OCI-LY7 (cell line): ENCODE measurements at regions not wholly inside any gene's neighbourhood (a gene's known extent, or its start where the extent isn't known, plus 50 kb on each side); places are given as distances from the start of the nearest gene placed in this dataset.

ENCODE experiments used
- BruUV-seq: library from RNA; stranded (reverse); fragments of 400-500 nt; replicated peaks from 2 replicates; lab custom pipeline; 2021; lab: Mats Ljungman, UMichigan
- CTCF ChIA-PET: fragments of 300-600 bp; sonication (Branson Sonifier 250); formaldehyde crosslinking; loops from one replicate; lab custom pipeline; 2022; ENCODE audit warnings: antibody characterized with exemption; ENCODE audit not compliant: unreplicated experiment; lab: Charles Lee
- POLR2A ChIA-PET: fragments of 300-600 bp; sonication (Branson Sonifier 250); formaldehyde crosslinking; loops from one replicate; lab custom pipeline; 2022; ENCODE audit warnings: antibody characterized with exemption; lab: Charles Lee
- DNase-seq: peaks from one replicate; pipeline ENCODE4 v3.0.0-alpha.2; 2015; ENCODE audit warnings: low spot score
- H2AFZ ChIP-seq: fragments of 200-600 bp; sonication (generic), shearing (Covaris generic); 2 replicates; pipeline ENCODE4 v1.6.1; 2014; ENCODE audit warnings: mild to moderate bottlenecking, antibody characterized with exemption, low read length, moderate library complexity
- H3K27ac ChIP-seq: fragments of 200-600 bp; sonication (generic); 2 replicates; pipeline ENCODE4 v1.5.1; 2014; ENCODE audit warnings: mixed run types, low read depth, mild to moderate bottlenecking, moderate library complexity, low read length, inconsistent platforms; ENCODE audit not compliant: poor library complexity, severe bottlenecking
- H3K36me3 ChIP-seq: fragments of 200-600 bp; sonication (generic); 2 replicates; pipeline ENCODE4 v1.6.1; 2014; ENCODE audit warnings: mild to moderate bottlenecking, antibody characterized with exemption, low read length, moderate library complexity, mixed read lengths; ENCODE audit not compliant: insufficient read depth
- H3K4me1 ChIP-seq: fragments of 200-600 bp; sonication (generic); 2 replicates; pipeline ENCODE4 v1.5.1; 2014; ENCODE audit warnings: mild to moderate bottlenecking, low read length; ENCODE audit not compliant: insufficient read depth, poor library complexity, severe bottlenecking
- H3K4me2 ChIP-seq: fragments of 200-600 bp; sonication (generic); 2 replicates; pipeline ENCODE4 v1.6.1; 2014; ENCODE audit warnings: mild to moderate bottlenecking, low read length
- H3K4me3 ChIP-seq: fragments of 200-600 bp; sonication (generic); 2 replicates; pipeline ENCODE4 v1.5.1; 2014; ENCODE audit warnings: mild to moderate bottlenecking, low read depth, low read length; ENCODE audit not compliant: poor library complexity, severe bottlenecking
- H3K79me2 ChIP-seq: fragments of 200-600 bp; sonication (generic); 2 replicates; pipeline ENCODE4 v1.6.1; 2016; ENCODE audit warnings: low read depth, mild to moderate bottlenecking, low read length, moderate library complexity, mixed read lengths; ENCODE audit not compliant: insufficient read depth
- H3K9me2 ChIP-seq: fragments of 200-600 bp; sonication (generic); 2 replicates; pipeline ENCODE4 v1.6.1; 2016; ENCODE audit warnings: mild to moderate bottlenecking, low read length, mixed read lengths; ENCODE audit not compliant: insufficient read depth
- H3K9me3 ChIP-seq: fragments of 200-600 bp; sonication (generic); 2 replicates; pipeline ENCODE4 v1.6.1; 2014; ENCODE audit warnings: mild to moderate bottlenecking, mixed run types, low read length, mixed read lengths
- H4K20me1 ChIP-seq: fragments of 200-600 bp; sonication (generic); 2 replicates; pipeline ENCODE4 v1.6.1; 2014; ENCODE audit warnings: mild to moderate bottlenecking, antibody characterized with exemption, low read length, moderate library complexity, mixed read lengths; ENCODE audit not compliant: insufficient read depth
- EZH2phosphoT487 ChIP-seq: fragments of 200-600 bp; sonication (generic); IDR thresholded peaks from 2 replicates; pipeline ENCODE4 v1.6.1; 2018; ENCODE audit warnings: low read depth, borderline replicate concordance, mild to moderate bottlenecking, mixed run types, antibody characterized with exemption, low read length, moderate library complexity, mixed read lengths
- intact Hi-C: fragments of 100-400 bp; cut with micrococcal nuclease; formaldehyde crosslinking; loops from one replicate; pipeline ENCODE4 v1.10.0; 2022; ENCODE audit not compliant: unreplicated experiment
- TF ChIP-seq, protein P1 (sequence below): fragments of 200-600 bp; sonication (generic); conservative IDR thresholded peaks from 2 replicates; pipeline ENCODE4 v1.5.1; 2014; ENCODE audit warnings: mild to moderate bottlenecking, antibody characterized with exemption, low read length, moderate library complexity, mixed read lengths

DNA sequence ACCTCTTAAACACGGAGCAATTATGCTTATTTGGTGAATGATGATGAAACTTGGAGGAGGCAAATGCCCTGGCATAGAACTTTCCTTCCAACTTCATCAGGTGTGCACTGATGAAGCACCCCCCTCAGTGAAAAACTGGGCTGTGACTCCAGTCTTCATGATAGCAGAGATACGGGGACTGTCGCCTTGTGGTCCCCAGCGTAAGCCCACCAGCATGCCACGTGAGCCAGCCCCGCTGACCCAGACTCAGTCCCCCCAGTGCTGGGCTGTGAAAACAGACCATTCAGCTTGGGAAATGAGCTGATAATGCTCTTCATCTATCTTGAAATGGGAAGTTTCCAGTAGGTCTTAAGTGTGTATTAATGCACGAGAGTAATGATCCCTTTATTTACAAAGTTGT is 177.0 kb downstream of the SNX10 start:
- H3K27ac ChIP-seq, result no peak overlapping the region
- ChIA-PET POLR2A (interaction anchor here (0.6 kb wide), 1 partner anchor 68 kb away, joined by 3 read pairs; no protein-coding TSS in a partner anchor), CTCF (no interaction called here)
- H3K36me3 ChIP-seq, result no peaks in the 10 kb centered on the region
- TF ChIP-seq, protein P1, sequence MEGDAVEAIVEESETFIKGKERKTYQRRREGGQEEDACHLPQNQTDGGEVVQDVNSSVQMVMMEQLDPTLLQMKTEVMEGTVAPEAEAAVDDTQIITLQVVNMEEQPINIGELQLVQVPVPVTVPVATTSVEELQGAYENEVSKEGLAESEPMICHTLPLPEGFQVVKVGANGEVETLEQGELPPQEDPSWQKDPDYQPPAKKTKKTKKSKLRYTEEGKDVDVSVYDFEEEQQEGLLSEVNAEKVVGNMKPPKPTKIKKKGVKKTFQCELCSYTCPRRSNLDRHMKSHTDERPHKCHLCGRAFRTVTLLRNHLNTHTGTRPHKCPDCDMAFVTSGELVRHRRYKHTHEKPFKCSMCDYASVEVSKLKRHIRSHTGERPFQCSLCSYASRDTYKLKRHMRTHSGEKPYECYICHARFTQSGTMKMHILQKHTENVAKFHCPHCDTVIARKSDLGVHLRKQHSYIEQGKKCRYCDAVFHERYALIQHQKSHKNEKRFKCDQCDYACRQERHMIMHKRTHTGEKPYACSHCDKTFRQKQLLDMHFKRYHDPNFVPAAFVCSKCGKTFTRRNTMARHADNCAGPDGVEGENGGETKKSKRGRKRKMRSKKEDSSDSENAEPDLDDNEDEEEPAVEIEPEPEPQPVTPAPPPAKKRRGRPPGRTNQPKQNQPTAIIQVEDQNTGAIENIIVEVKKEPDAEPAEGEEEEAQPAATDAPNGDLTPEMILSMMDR, result no peak
- TF ChIP-seq EZH2phosphoT487, result no peak
- H2AFZ ChIP-seq, result no peak overlapping the region
- no peaks in the 10 kb centered on the region for H3K9me3 ChIP-seq
- H3K9me2 ChIP-seq, result no peaks in the 10 kb centered on the region
- H3K4me1 ChIP-seq, result no peaks in the 10 kb centered on the region
- no peak overlapping the region for H3K4me2 ChIP-seq
- H3K4me3 ChIP-seq, result no peak overlapping the region
- intact Hi-C loops, result no loop called here
- BruUV-seq, result no TSS peak
- no peak for DNase-seq
- H4K20me1 ChIP-seq, result no peaks in the 10 kb centered on the region
- H3K79me2 ChIP-seq, result no peaks in the 10 kb centered on the region

DNA sequence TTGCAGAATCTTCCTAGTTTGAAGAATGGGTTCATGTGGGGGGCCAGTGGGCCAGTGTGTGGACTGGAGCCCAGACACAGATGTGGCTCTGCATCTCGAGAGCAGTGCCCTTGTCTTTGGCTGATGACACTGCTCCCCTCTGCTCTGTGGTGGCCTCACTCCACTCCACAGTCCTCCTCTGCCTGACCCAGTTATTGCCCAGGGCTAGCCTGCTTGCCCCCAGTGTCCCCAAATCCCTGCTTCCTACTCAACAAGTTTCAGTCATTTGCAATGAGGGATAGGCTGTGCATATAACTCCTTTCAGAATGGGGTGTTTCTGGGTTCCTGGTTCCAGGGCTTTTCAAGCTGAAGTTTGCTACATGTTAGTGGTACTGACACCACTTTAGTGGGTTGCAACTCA is 177.5 kb downstream of the SNX10 start:
- no TSS peak for BruUV-seq
- H3K4me2 ChIP-seq, result no peak overlapping the region
- no peaks in the 10 kb centered on the region for H3K79me2 ChIP-seq
- no peak overlapping the region for H2AFZ ChIP-seq
- intact Hi-C loops, result no loop called here
- no peak overlapping the region for H3K4me3 ChIP-seq
- H3K9me3 ChIP-seq, result no peaks in the 10 kb centered on the region
- ChIA-PET CTCF (interaction anchor here (0.7 kb wide), 1 partner anchor 34 kb away, joined by 3 read pairs; no protein-coding TSS in a partner anchor), POLR2A (no interaction called here)
- no peaks in the 10 kb centered on the region for H3K36me3 ChIP-seq
- TF ChIP-seq, protein P1, result no peak
- no peak for TF ChIP-seq EZH2phosphoT487
- H3K4me1 ChIP-seq, result no peaks in the 10 kb centered on the region
- DNase-seq, result no peak
- H3K9me2 ChIP-seq, result no peaks in the 10 kb centered on the region
- no peaks in the 10 kb centered on the region for H4K20me1 ChIP-seq
- no peak overlapping the region for H3K27ac ChIP-seq

DNA sequence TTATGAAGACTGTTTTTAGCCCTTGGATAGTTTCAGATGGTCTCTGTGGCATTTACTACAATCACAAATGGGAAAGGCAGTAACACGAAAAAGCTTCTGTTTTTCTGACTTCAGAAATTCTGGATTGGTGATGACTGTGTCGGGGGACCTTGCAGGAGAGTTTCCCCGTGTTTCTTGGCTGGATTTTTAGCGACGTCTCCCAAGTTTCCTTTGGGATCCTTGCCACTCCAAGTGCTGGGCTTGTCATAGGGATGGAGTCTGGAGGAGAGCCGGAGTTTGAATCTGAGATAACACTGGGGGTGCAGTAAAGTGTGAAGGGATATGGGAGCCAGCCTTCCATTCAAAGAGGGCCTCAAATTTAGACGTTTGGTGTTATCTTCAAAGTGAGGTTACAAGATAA is 179.0 kb downstream of the SNX10 start:
- POLR2A ChIA-PET, result interaction anchor here (0.8 kb wide), 2 partner anchors 10 to 79 kb away, joined by 3 read pairs; no protein-coding TSS in a partner anchor
- Histone ChIP-seq H3K9me3 (no peaks in the 10 kb centered on the region), H3K4me3 (no peak overlapping the region), H3K4me2 (no peak overlapping the region), H3K36me3 (no peaks in the 10 kb centered on the region), H3K79me2 (no peaks in the 10 kb centered on the region), H3K9me2 (no peaks in the 10 kb centered on the region), H4K20me1 (no peaks in the 10 kb centered on the region), H3K4me1 (no peaks in the 10 kb centered on the region), H3K27ac (no peak overlapping the region), H2AFZ (no peak overlapping the region)
- TF ChIP-seq, protein P1, result no peak
- no peak for TF ChIP-seq EZH2phosphoT487
- no TSS peak for BruUV-seq
- no peak for DNase-seq
- CTCF ChIA-PET, result no interaction called here
- intact Hi-C loops, result no loop called here
